Spleen (tissue), 11 donors: ENCODE measurements at regions not wholly inside any gene's neighbourhood (a gene's known extent, or its start where the extent isn't known, plus 50 kb on each side); places are given as distances from the start of the nearest gene placed in this dataset.

Experiments
- DNase-seq: peaks from one replicate; pipeline ENCODE4 v3.0.0-alpha.2; 2020
- H3K27ac ChIP-seq, 8 donors: fragments of 200-600 bp; sonication (generic) in 7 of 8; 1 replicate in 4 of 8; 2 replicates in 4 of 8; pipeline versions ENCODE4 v1.5.0 to v1.8.0; 2016 to 2021; ENCODE audit warnings: inconsistent platforms in 4 of 8, mild to moderate bottlenecking in 4 of 8, moderate library complexity in 1 of 8
- H3K27me3 ChIP-seq, 7 donors: fragments of 200-600 bp; sonication (generic) in 6 of 7; replicated peaks in 1 of 7; 1 replicate in 4 of 7; 2 replicates in 3 of 7; pipeline versions ENCODE4 v1.5.0 to v1.8.0; 2016 to 2021; ENCODE audit warnings: inconsistent platforms in 3 of 7, mild to moderate bottlenecking in 1 of 7
- H3K36me3 ChIP-seq, 6 donors: fragments of 200-600 bp; sonication (generic) in 5 of 6; 1 replicate in 4 of 6; 2 replicates in 2 of 6; pipeline versions ENCODE4 v1.5.0 to v1.8.0; 2016 to 2021; ENCODE audit warnings: inconsistent platforms in 2 of 6
- H3K4me1 ChIP-seq, 6 donors: fragments of 200-600 bp; sonication (generic) in 5 of 6; 1 replicate in 3 of 6; 2 replicates in 3 of 6; pipeline versions ENCODE4 v1.5.0 to v1.8.0; 2016 to 2021; ENCODE audit warnings: inconsistent platforms in 3 of 6
- H3K4me3 ChIP-seq, 8 donors: fragments of 200-600 bp; sonication (generic) in 7 of 8; 1 replicate in 4 of 8; 2 replicates in 4 of 8; pipeline versions ENCODE4 v1.5.0 to v1.8.0; 2016 to 2021; ENCODE audit warnings: inconsistent platforms in 4 of 8, mild to moderate bottlenecking in 4 of 8, moderate library complexity in 2 of 8
- H3K9me3 ChIP-seq, 8 donors: fragments of 200-600 bp; sonication (generic) in 7 of 8; 1 replicate in 4 of 8; 2 replicates in 4 of 8; pipeline versions ENCODE4 v1.5.0 to v1.8.0; 2016 to 2021; ENCODE audit warnings: inconsistent platforms in 4 of 8
- CTCF ChIP-seq, 11 experiments: fragments of 200-600 bp in 7 of 11; fragments of 450-650 bp in 4 of 11; sonication (generic) in 4 of 11; IDR thresholded peaks in 8 of 11; conservative IDR thresholded peaks in 3 of 11; 1 replicate in 7 of 11; 2 replicates in 4 of 11; pipeline versions ENCODE4 v1.4.0 to v1.8.0; 2016 to 2021; ENCODE audit warnings: antibody characterized with exemption in 11 of 11, inconsistent platforms in 4 of 11, mild to moderate bottlenecking in 1 of 11
- POLR2A ChIP-seq, 3 donors: fragments of 450-650 bp; IDR thresholded peaks; one replicate each; pipeline ENCODE4 v1.5.1; 2017; ENCODE audit warnings: antibody characterized with exemption in 3 of 3, mild to moderate bottlenecking in 1 of 3
- POLR2AphosphoS5 ChIP-seq, 3 donors: sonication (generic); formaldehyde crosslinking; IDR thresholded peaks; one replicate each; pipeline ENCODE4 v1.5.1; 2017; ENCODE audit warnings: antibody characterized with exemption in 3 of 3
- WGBS, 5 donors: extraction: QIAGEN DNeasy Blood & Tissue Kit in 3 of 5; methylation state at CpG; one replicate each; pipeline versions ENCODE4 v1.1.5 to v1.1.7; 2013 to 2018; 5-methylcytosine and 5-hydroxymethylcytosine counted together
- intact Hi-C: fragments of 100-400 bp; cut with DNase I; formaldehyde crosslinking; loops from one replicate; pipeline ENCODE4 v1.15.0; 2023; ENCODE audit warnings: low total_unique reads
- donor health status: healthy with polysubstance abuse.
- donor health status: DM: no; HTN: no; CAD: no; lungs with moderate emphysema.
- donor health status: DM: no; HTN: no; CAD: no.
- donor health status: Bipolar disorder and iron deficiency.
- donor health status: healthy.
- donor health status: DM: no; HTN: no; CAD: no.
- donor health status: DM: yes; HTN: yes; CAD: no.

GRCh38 chr22:22141031-22141430 is 103.6 kb upstream of the VPREB1 start:
- TF ChIP-seq POLR2A (IDR thresholded peaks at IDR 0.05): no peak
- TF ChIP-seq CTCF (IDR thresholded peaks at IDR 0.05 in 8 of 11, conservative IDR thresholded peaks at IDR 0.05 in 3 of 11): no peak
- TF ChIP-seq POLR2AphosphoS5 (IDR thresholded peaks at IDR 0.05): no peak
- H3K36me3 ChIP-seq: no peaks in the 10 kb centered on the region
- H3K4me3 ChIP-seq: no peak overlapping the region
- no peak overlapping the region for H3K27ac ChIP-seq
- DNase-seq: no peak
- intact Hi-C loops: no loop called here
- H3K4me1 ChIP-seq: no peaks in the 10 kb centered on the region
- H3K27me3 ChIP-seq: peaks cover 0 to 18% (median 0%) of the 10 kb centered on the region in 7 donors
- H3K9me3 ChIP-seq: no peaks in the 10 kb centered on the region
- 79 to 93% (median 89%) methylated on average over 3 of the region's 3 CpGs for WGBS, 5 donors

GRCh38 chr22:22139364-22139763 is 105.2 kb upstream of the VPREB1 start:
- Histone ChIP-seq H3K27me3 (peaks cover 0 to 11% (median 0%) of the 10 kb centered on the region in 7 donors), H3K4me3 (no peak overlapping the region), H3K27ac (no peak overlapping the region), H3K9me3 (no peaks in the 10 kb centered on the region), H3K36me3 (no peaks in the 10 kb centered on the region), H3K4me1 (no peaks in the 10 kb centered on the region)
- WGBS, 5 donors: 55 to 68% (median 67%) methylated on average over 1 of the region's 1 CpG
- no peak for TF ChIP-seq CTCF (IDR thresholded peaks at IDR 0.05 in 8 of 11, conservative IDR thresholded peaks at IDR 0.05 in 3 of 11)
- intact Hi-C loops: no loop called here
- DNase-seq: no peak

GRCh38 chr22:22138915-22139314 is 105.7 kb upstream of the VPREB1 start:
- H3K4me1 ChIP-seq: no peaks in the 10 kb centered on the region
- no peak overlapping the region for H3K27ac ChIP-seq
- no peaks in the 10 kb centered on the region for H3K36me3 ChIP-seq
- 48 to 75% (median 52%) methylated on average over 1 of the region's 1 CpG for WGBS, 5 donors
- intact Hi-C loops: no loop called here
- peaks cover 0 to 11% (median 0%) of the 10 kb centered on the region in 7 donors for H3K27me3 ChIP-seq
- TF ChIP-seq CTCF (IDR thresholded peaks at IDR 0.05 in 8 of 11, conservative IDR thresholded peaks at IDR 0.05 in 3 of 11): no peak
- no peak for TF ChIP-seq POLR2A (IDR thresholded peaks at IDR 0.05)
- no peak for TF ChIP-seq POLR2AphosphoS5 (IDR thresholded peaks at IDR 0.05)
- DNase-seq: no peak
- H3K9me3 ChIP-seq: no peaks in the 10 kb centered on the region
- H3K4me3 ChIP-seq: no peak overlapping the region

- TF ChIP-seq CTCF (IDR thresholded peaks at IDR 0.05 in 8 of 11, conservative IDR thresholded peaks at IDR 0.05 in 3 of 11) (no peak), POLR2AphosphoS5 (IDR thresholded peaks at IDR 0.05) (no peak)
- DNase-seq: no peak
- Histone ChIP-seq H3K4me1 (no peaks in the 10 kb centered on the region), H3K9me3 (no peaks in the 10 kb centered on the region), H3K36me3 (no peaks in the 10 kb centered on the region), H3K27me3 (peaks cover 0 to 11% (median 0%) of the 10 kb centered on the region in 7 donors), H3K27ac (no peak overlapping the region), H3K4me3 (no peak overlapping the region)
- intact Hi-C loops: no loop called here
- WGBS, 5 donors: 62 to 90% (median 71%) methylated on average over 2 of the region's 2 CpGs
Observed at GRCh38 chr22:22137891-22138290, 106.7 kb upstream of the VPREB1 start.
